Neural progenitor cell (in vitro differentiated cells): ENCODE measurements at regions not wholly inside any gene's neighbourhood (a gene's known extent, or its start where the extent isn't known, plus 50 kb on each side); places are given as distances from the start of the nearest gene placed in this dataset.

Experiments
- CTCF ChIP-seq: fragments of 200-600 bp; sonication (generic); IDR thresholded peaks from 2 replicates; pipeline ENCODE4 v1.5.1; 2017; ENCODE audit warnings: antibody characterized with exemption, mild to moderate bottlenecking
- EZH2 ChIP-seq: fragments of 200-600 bp; sonication (generic); IDR thresholded peaks from 2 replicates; pipeline ENCODE4 v1.6.1; 2017; ENCODE audit warnings: antibody characterized with exemption, mild to moderate bottlenecking, moderate library complexity
- EZH2phosphoT487 ChIP-seq: fragments of 200-600 bp; sonication (generic); IDR thresholded peaks from 2 replicates; pipeline ENCODE4 v1.6.1; 2017; ENCODE audit warnings: antibody characterized with exemption

DNA sequence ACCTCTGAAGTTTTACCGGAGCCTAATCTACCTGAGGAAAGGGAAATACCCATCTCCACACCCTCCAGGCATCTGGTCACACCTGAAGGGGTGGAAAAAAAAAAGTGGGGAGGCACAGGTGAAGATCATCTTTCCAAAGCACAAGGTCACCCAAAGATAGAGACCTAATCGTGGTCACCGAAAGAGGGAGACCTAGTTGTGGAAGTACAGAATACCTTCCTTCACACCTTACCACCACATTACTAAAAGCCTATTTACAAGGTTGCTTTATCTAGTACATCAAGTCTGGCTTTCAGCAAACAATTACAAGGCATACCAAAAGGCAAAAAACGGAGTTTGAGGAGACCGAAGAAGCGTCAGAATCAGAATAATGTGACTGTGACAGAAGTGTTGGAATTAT, 110.0 kb upstream of the ARPP21 start:
- TF ChIP-seq CTCF, result no peak
- TF ChIP-seq EZH2, result no peak
- no peak for TF ChIP-seq EZH2phosphoT487
